Neuronal stem cell (in vitro differentiated cells): ENCODE measurements at regions not wholly inside any gene's neighbourhood (a gene's known extent, or its start where the extent isn't known, plus 50 kb on each side); places are given as distances from the start of the nearest gene placed in this dataset.
"Not testable (repeated sequence)": the region's sequence is repeated elsewhere in the genome, so short reads cannot be mapped to it uniquely, and the experiment has no call there.

Source experiments
- DNase-seq: peaks from one replicate; pipeline ENCODE4 v3.0.0-alpha.2; 2013; ENCODE audit warnings: low spot score
- H2AFZ ChIP-seq: one replicate; pipeline ENCODE4 v1.6.1; 2013; ENCODE audit warnings: mild to moderate bottlenecking, low read length, inconsistent platforms
- H2AK5ac ChIP-seq: 2 replicates; pipeline ENCODE4 v1.6.1; 2013; ENCODE audit warnings: low read depth, mild to moderate bottlenecking, inconsistent platforms, low read length, moderate library complexity, mixed read lengths
- H2BK120ac ChIP-seq: 2 replicates; pipeline ENCODE4 v1.6.1; 2013; ENCODE audit warnings: low read depth, mild to moderate bottlenecking, inconsistent platforms, low read length, moderate library complexity, mixed read lengths
- H2BK12ac ChIP-seq: one replicate; pipeline ENCODE4 v1.6.1; 2013; ENCODE audit warnings: low read length, inconsistent platforms
- H2BK15ac ChIP-seq: 2 replicates; pipeline ENCODE4 v1.6.1; 2013; ENCODE audit warnings: mild to moderate bottlenecking, low read length, inconsistent platforms, mixed read lengths
- H2BK5ac ChIP-seq: one replicate; pipeline ENCODE4 v1.6.1; 2013; ENCODE audit warnings: inconsistent platforms, mild to moderate bottlenecking, low read length, moderate library complexity
- H3K14ac ChIP-seq: one replicate; pipeline ENCODE4 v1.6.1; 2013; ENCODE audit warnings: low read length, inconsistent platforms
- H3K18ac ChIP-seq: 2 replicates; pipeline ENCODE4 v1.6.1; 2013; ENCODE audit warnings: low read length, inconsistent platforms
- H3K23ac ChIP-seq: 2 replicates; pipeline ENCODE4 v1.6.1; 2013; ENCODE audit warnings: low read depth, mild to moderate bottlenecking, mixed read lengths, low read length, inconsistent platforms; ENCODE audit not compliant: poor library complexity
- H3K27ac ChIP-seq: replicated peaks from 3 replicates; pipeline ENCODE4 v1.5.1; 2013; ENCODE audit warnings: low read length, inconsistent platforms
- H3K27me3 ChIP-seq, 3 experiments: 2 replicates each; pipeline ENCODE4 v1.6.1; 2013; ENCODE audit warnings: low read length in 3 of 3, mild to moderate bottlenecking in 2 of 3, inconsistent platforms in 1 of 3, low read depth in 1 of 3, mixed read lengths in 1 of 3, moderate library complexity in 1 of 3; ENCODE audit not compliant: control insufficient read depth in 3 of 3, insufficient read depth in 3 of 3
- H3K36me3 ChIP-seq, 2 donors: replicated peaks in 1 of 2; 2 replicates each; pipeline ENCODE4 v1.6.1; 2013; ENCODE audit warnings: low read length in 2 of 2; ENCODE audit not compliant: control insufficient read depth in 2 of 2, insufficient read depth in 2 of 2
- H3K4ac ChIP-seq: 2 replicates; pipeline ENCODE4 v1.6.1; 2013; ENCODE audit warnings: inconsistent platforms, mild to moderate bottlenecking, low read length, moderate library complexity
- H3K4me1 ChIP-seq, 2 donors: 1 replicate in 1 of 2; 2 replicates in 1 of 2; pipeline ENCODE4 v1.6.1; 2013; ENCODE audit warnings: low read length in 2 of 2, low read depth in 1 of 2; ENCODE audit not compliant: control insufficient read depth in 2 of 2, insufficient read depth in 1 of 2
- H3K4me2 ChIP-seq: one replicate; pipeline ENCODE4 v1.6.1; 2013; ENCODE audit warnings: mild to moderate bottlenecking, low read length, inconsistent platforms; ENCODE audit not compliant: insufficient read depth, poor library complexity, severe bottlenecking
- H3K4me3 ChIP-seq, 2 donors: 2 replicates each; pipeline ENCODE4 v1.5.1; 2013; ENCODE audit warnings: low read length in 2 of 2, mild to moderate bottlenecking in 2 of 2, inconsistent platforms in 1 of 2, moderate library complexity in 1 of 2
- H3K79me1 ChIP-seq: one replicate; pipeline ENCODE4 v1.6.1; 2013; ENCODE audit warnings: low read depth, mild to moderate bottlenecking, inconsistent platforms, low read length, moderate library complexity
- H3K9ac ChIP-seq: one replicate; pipeline ENCODE4 v1.6.1; 2013; ENCODE audit warnings: mild to moderate bottlenecking, low read depth, low read length, inconsistent platforms; ENCODE audit not compliant: poor library complexity
- H3K9me3 ChIP-seq, 2 donors: replicated peaks in 1 of 2; 2 replicates each; pipeline versions ENCODE3 to v1.6.1; 2013; ENCODE audit warnings: low read length in 2 of 2, mild to moderate bottlenecking in 2 of 2, inconsistent platforms in 1 of 2, low read depth in 1 of 2, mixed read lengths in 1 of 2, moderate library complexity in 1 of 2; ENCODE audit not compliant: control insufficient read depth in 2 of 2, insufficient read depth in 1 of 2
- H4K8ac ChIP-seq: one replicate; pipeline ENCODE4 v1.6.1; 2013; ENCODE audit warnings: low read depth, mild to moderate bottlenecking, inconsistent platforms, low read length, moderate library complexity
- H4K91ac ChIP-seq: one replicate; pipeline ENCODE4 v1.6.1; 2013; ENCODE audit warnings: low read length, low read depth, mild to moderate bottlenecking, inconsistent platforms; ENCODE audit not compliant: poor library complexity
- WGBS, 2 donors: extraction: QIAGEN DNeasy Blood & Tissue Kit; methylation state at CpG; one replicate each; pipeline ENCODE4 v1.1.7; 2013; ENCODE audit warnings: missing lambda C conversion rate in 2 of 2, mixed read lengths in 1 of 2; ENCODE audit not compliant: insufficient read length in 2 of 2, insufficient replicate concordance in 1 of 2; ENCODE audit errors: extremely low coverage in 2 of 2; 5-methylcytosine and 5-hydroxymethylcytosine counted together

DNA sequence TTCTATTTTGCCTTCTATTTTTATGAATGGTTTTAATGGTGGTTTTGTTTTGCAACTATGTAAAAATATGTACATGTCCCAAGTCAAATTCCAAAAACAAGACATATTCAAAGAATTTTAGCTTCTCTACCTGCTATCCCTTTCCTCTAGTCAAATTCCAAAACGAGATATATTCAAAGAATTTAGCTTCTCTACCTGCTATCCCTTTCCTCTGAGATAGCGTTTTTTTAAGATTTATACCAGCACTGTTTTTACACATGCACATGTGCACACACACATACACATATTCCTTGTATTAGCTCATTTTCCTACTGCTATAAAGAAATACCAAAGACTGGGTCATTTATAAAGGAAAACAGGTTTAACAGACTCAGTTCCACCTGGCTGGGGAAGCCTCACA, 199.1 kb upstream of the ARL4C start:
- Histone ChIP-seq H2BK5ac (no peak overlapping the region), H2AK5ac (no peak overlapping the region), H3K9ac (no peak overlapping the region), H3K27ac (no peak overlapping the region), H3K14ac (no peak overlapping the region), H2BK120ac (no peak overlapping the region), H2BK12ac (no peak overlapping the region), H2BK15ac (no peak overlapping the region), H3K4me2 (no peak overlapping the region), H3K23ac (no peak overlapping the region), H3K9me3 (peaks cover 9 to 53% of the 10 kb centered on the region in 2 donors), H3K4me1 (peaks cover 5% of the 10 kb centered on the region in 2 donors), H4K91ac (no peak overlapping the region), H3K4ac (no peak overlapping the region), H2AFZ (no peak overlapping the region), H4K8ac (no peak overlapping the region), H3K18ac (no peak overlapping the region), H3K79me1 (no peaks in the 10 kb centered on the region), H3K36me3 (no peaks in the 10 kb centered on the region), H3K4me3 (no peak overlapping the region), H3K27me3 (no peaks in the 10 kb centered on the region)
- DNase-seq, result no peak
- WGBS, 2 donors, result no CpG with 5 or more reads among the region's 2 CpGs

DNA sequence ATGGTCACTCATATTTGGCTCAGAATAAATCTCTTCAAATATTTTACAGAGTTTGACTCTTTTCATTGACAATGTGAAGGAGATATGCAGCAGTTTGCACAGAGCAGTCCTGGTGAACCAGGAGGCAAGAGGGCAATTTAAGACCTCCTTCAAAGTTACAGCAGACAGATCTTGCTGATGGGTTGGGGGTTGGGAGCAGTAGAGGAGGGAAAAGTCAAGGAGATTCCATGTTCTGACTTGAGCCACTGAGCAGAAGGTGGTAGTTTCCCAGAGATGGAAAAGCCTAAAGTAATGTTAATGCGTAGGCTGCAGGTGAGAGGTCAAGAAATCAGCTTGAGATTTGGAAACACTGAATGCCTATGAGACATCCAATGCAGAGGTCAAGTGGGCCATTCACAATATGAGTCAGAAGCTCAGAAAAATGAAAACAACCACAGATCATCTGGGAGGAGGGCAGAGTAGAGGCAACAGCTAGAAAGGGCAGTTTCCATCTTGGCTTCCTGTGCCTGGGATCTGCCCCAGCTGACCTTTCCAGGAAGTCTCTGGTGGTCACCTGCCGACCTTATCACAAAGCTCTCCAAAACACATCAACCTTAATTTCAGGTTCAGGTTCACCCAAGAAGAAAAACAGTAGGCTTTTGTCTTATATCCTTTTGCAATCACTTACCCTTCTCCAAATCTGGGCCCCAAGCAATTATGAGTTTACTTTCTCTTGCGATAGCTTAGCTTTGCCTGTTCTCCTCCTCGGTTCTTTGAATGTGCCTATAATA, 197.5 kb upstream of the ARL4C start:
- H3K36me3 ChIP-seq, result no peaks in the 10 kb centered on the region
- H3K4ac ChIP-seq, result no peak overlapping the region
- no peak overlapping the region for H4K8ac ChIP-seq
- DNase-seq, result no peak
- no peak overlapping the region for H3K23ac ChIP-seq
- H3K4me3 ChIP-seq, result no peak overlapping the region
- H2BK120ac ChIP-seq, result no peak overlapping the region
- no peak overlapping the region for H2AFZ ChIP-seq
- H3K9me3 ChIP-seq, result peaks cover 6 to 47% of the 10 kb centered on the region in 2 donors
- H2BK5ac ChIP-seq, result no peak overlapping the region
- WGBS, 2 donors, result no CpG with 5 or more reads among the region's 4 CpGs
- H3K27me3 ChIP-seq, result no peaks in the 10 kb centered on the region
- no peaks in the 10 kb centered on the region for H3K79me1 ChIP-seq
- no peak overlapping the region for H3K4me2 ChIP-seq
- H2BK15ac ChIP-seq, result no peak overlapping the region
- no peak overlapping the region for H3K14ac ChIP-seq
- H3K9ac ChIP-seq, result no peak overlapping the region
- peaks cover 12 to 16% of the 10 kb centered on the region in 2 donors for H3K4me1 ChIP-seq
- no peak overlapping the region for H4K91ac ChIP-seq
- H3K18ac ChIP-seq, result no peak overlapping the region
- H3K27ac ChIP-seq, result no peak overlapping the region
- no peak overlapping the region for H2BK12ac ChIP-seq
- H2AK5ac ChIP-seq, result no peak overlapping the region

DNA sequence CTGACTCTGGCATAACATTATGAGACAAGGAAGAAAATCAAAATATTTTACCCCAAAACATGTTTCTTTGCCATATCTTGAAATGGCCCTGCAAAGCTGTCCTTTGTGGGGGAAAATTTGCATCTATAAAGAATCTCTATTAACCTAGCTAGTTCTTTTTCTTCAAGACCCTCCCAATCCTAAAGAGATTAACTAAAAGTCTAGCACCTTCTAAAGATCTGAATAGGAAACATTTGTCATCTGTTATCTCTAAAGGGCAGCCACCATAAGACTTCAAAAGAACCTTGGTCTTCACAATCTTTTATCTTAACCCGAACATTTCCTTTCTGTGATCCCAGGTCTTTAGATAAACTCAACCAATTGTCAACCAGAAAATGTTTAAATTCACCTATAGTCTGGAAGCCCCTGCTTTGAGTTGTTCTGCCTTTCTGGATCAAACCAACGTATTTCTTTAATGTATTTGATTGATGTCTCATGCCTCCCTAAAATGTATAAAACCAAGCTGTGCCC, 196.9 kb upstream of the ARL4C start:
- not testable (repeated sequence) for H3K4me2 ChIP-seq, H4K8ac ChIP-seq, H3K79me1 ChIP-seq, H3K23ac ChIP-seq, H2AFZ ChIP-seq, H2BK12ac ChIP-seq, H3K14ac ChIP-seq, H3K9ac ChIP-seq, H2AK5ac ChIP-seq, H3K27ac ChIP-seq, H3K4me3 ChIP-seq, DNase-seq, H2BK15ac ChIP-seq, H4K91ac ChIP-seq, H3K4ac ChIP-seq, H3K27me3 ChIP-seq, H2BK5ac ChIP-seq, H2BK120ac ChIP-seq, H3K18ac ChIP-seq, H3K36me3 ChIP-seq
- Histone ChIP-seq H3K9me3 (peaks cover 6 to 41% of the 10 kb centered on the region in 2 donors), H3K4me1 (peaks cover 12 to 16% of the 10 kb centered on the region in 2 donors)
- WGBS, 2 donors, result no CpG with 5 or more reads among the region's 2 CpGs

DNA sequence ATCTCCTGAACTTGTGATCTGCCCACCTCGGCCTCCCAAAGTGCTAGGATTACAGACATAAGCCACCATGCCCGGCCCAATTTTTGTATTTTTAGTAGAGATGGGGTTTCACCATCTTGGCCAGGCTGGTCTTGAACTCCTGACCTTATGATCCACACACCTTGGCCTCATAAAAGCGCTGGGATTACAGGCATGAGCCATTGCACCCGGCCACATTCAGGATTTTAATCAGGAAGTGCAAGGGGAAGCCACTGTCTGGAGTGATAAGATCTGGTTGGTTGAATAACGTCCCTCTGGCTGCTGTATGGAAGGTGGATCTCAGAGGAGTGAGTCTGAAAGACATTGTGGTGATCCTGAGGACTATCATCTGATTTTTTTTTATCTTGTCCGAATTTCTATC, 196.3 kb upstream of the ARL4C start:
- Histone ChIP-seq H3K9me3 (peaks cover 7 to 36% of the 10 kb centered on the region in 2 donors), H3K4me1 (peaks cover 12 to 16% of the 10 kb centered on the region in 2 donors)
- not testable (repeated sequence) for H3K27ac ChIP-seq, H3K79me1 ChIP-seq, H3K4me3 ChIP-seq, H4K91ac ChIP-seq, H2BK5ac ChIP-seq, H3K14ac ChIP-seq, H3K27me3 ChIP-seq, H2BK15ac ChIP-seq, H3K18ac ChIP-seq, DNase-seq, H2AK5ac ChIP-seq, H3K4ac ChIP-seq, H3K36me3 ChIP-seq, H4K8ac ChIP-seq, H2BK120ac ChIP-seq, H3K4me2 ChIP-seq, H2AFZ ChIP-seq, H3K9ac ChIP-seq, H3K23ac ChIP-seq, H2BK12ac ChIP-seq
- WGBS, 2 donors, result no CpG with 5 or more reads among the region's 6 CpGs
